SK-N-SH (cell line): ENCODE measurements at regions not wholly inside any gene's neighbourhood (a gene's known extent, or its start where the extent isn't known, plus 50 kb on each side); places are given as distances from the start of the nearest gene placed in this dataset.

ENCODE experiments used
- CTCF ChIA-PET: fragments of 300-600, 350-600 bp; formaldehyde crosslinking; extraction: SDS; loops from one replicate; lab custom pipeline; 2021; lab: Yijun Ruan, JAX
- POLR2A ChIA-PET: fragments of 350-600 bp; sonication (Branson Sonifier 250); formaldehyde crosslinking; extraction: SDS; loops from one replicate; lab custom pipeline; 2020; ENCODE audit warnings: antibody characterized with exemption, inconsistent platforms; lab: Yijun Ruan, JAX
- DNase-seq: peaks from one replicate; pipeline ENCODE4 v3.0.0; 2012
- H2AFZ ChIP-seq: fragments of 200-600 bp; sonication (generic); 2 replicates; pipeline ENCODE4 v1.8.1; 2016; ENCODE audit warnings: antibody characterized with exemption, mild to moderate bottlenecking, low read depth
- H3F3A ChIP-seq: fragments of 200-600 bp; sonication (generic); replicated peaks from 2 replicates; pipeline ENCODE3; 2016; ENCODE audit warnings: antibody characterized with exemption, mild to moderate bottlenecking; ENCODE audit not compliant: insufficient read depth
- H3K27ac ChIP-seq, 2 experiments: fragments of 200-500 bp in 1 of 2; fragments of 200-600 bp in 1 of 2; sonication (Bioruptor generic) in 1 of 2; sonication (generic), shearing (Covaris generic) in 1 of 2; 2 replicates each; pipeline versions ENCODE4 v1.5.1 to v1.6.1; 2014 to 2016; ENCODE audit warnings: low read depth in 2 of 2, inconsistent platforms in 1 of 2, low read length in 1 of 2, mild to moderate bottlenecking in 1 of 2, mixed read lengths in 1 of 2
- H3K27me3 ChIP-seq: fragments of 200-600 bp; sonication (generic), shearing (Covaris generic); 2 replicates; pipeline ENCODE4 v1.6.1; 2016; ENCODE audit warnings: mixed run types; ENCODE audit not compliant: insufficient read depth
- H3K36me3 ChIP-seq, 2 experiments: fragments of 200-500 bp in 1 of 2; fragments of 200-600 bp in 1 of 2; sonication (Bioruptor generic) in 1 of 2; sonication (generic) in 1 of 2; replicated peaks in 1 of 2; 2 replicates each; pipeline versions ENCODE3 to v1.5.1; 2014 to 2016; ENCODE audit warnings: low read length in 1 of 2, mild to moderate bottlenecking in 1 of 2; ENCODE audit not compliant: insufficient read depth in 2 of 2, control insufficient read depth in 1 of 2
- H3K4me1 ChIP-seq, 2 experiments: fragments of 200-500 bp in 1 of 2; fragments of 200-600 bp in 1 of 2; sonication (Bioruptor generic) in 1 of 2; sonication (generic), shearing (Covaris generic) in 1 of 2; 2 replicates each; pipeline versions ENCODE4 v1.5.1 to v1.6.1; 2014 to 2016; ENCODE audit warnings: low read depth in 1 of 2, low read length in 1 of 2, mixed run types in 1 of 2; ENCODE audit not compliant: insufficient read depth in 2 of 2, control insufficient read depth in 1 of 2
- H3K4me2 ChIP-seq: fragments of 200-600 bp; sonication (generic), shearing (Covaris generic); 2 replicates; pipeline ENCODE4 v1.6.1; 2017; ENCODE audit warnings: mixed run types
- H3K4me3 ChIP-seq, 2 experiments: fragments of 200-500 bp in 1 of 2; fragments of 200-600 bp in 1 of 2; sonication (Bioruptor generic) in 1 of 2; sonication (generic), shearing (Covaris generic) in 1 of 2; 2 replicates each; pipeline versions ENCODE4 v1.5.1 to v1.8.1; 2014 to 2016; ENCODE audit warnings: low read depth in 2 of 2, inconsistent platforms in 1 of 2, low read length in 1 of 2, mild to moderate bottlenecking in 1 of 2, mixed read lengths in 1 of 2, moderate library complexity in 1 of 2
- H3K79me2 ChIP-seq: fragments of 200-600 bp; sonication (generic); 2 replicates; pipeline ENCODE4 v1.8.1; 2017; ENCODE audit warnings: mild to moderate bottlenecking; ENCODE audit not compliant: insufficient read depth
- H3K9ac ChIP-seq: fragments of 200-600 bp; sonication (generic); 2 replicates; pipeline ENCODE4 v1.6.1; 2017; ENCODE audit warnings: mixed run types
- H3K9me2 ChIP-seq: fragments of 200-600 bp; sonication (generic); 2 replicates; pipeline ENCODE4 v1.6.1; 2017; ENCODE audit warnings: mixed run types
- H3K9me3 ChIP-seq: fragments of 200-600 bp; sonication (generic); 2 replicates; pipeline ENCODE4 v1.6.1; 2017; ENCODE audit warnings: mixed run types, mild to moderate bottlenecking, moderate library complexity
- H4K20me1 ChIP-seq: fragments of 200-600 bp; sonication (generic); 2 replicates; pipeline ENCODE4 v1.6.1; 2017; ENCODE audit warnings: mild to moderate bottlenecking, mixed run types; ENCODE audit not compliant: insufficient read depth
- CHD2 ChIP-seq: fragments of 150-350 bp; IDR thresholded peaks from 2 replicates; pipeline ENCODE4 v1.6.1; 2018; ENCODE audit warnings: low read length; ENCODE audit not compliant: partially characterized antibody
- EZH2phosphoT487 ChIP-seq: fragments of 200-600 bp; sonication (generic); IDR thresholded peaks from 2 replicates; pipeline ENCODE4 v1.6.1; 2017; ENCODE audit warnings: low read depth, mixed run types, mild to moderate bottlenecking, antibody characterized with exemption, moderate library complexity, borderline replicate concordance
- FOXM1 ChIP-seq: IDR thresholded peaks from 2 replicates; pipeline ENCODE4 v1.4.0; 2012; ENCODE audit warnings: low read depth, mild to moderate bottlenecking
- NFIC ChIP-seq: IDR thresholded peaks from 2 replicates; pipeline ENCODE4 v1.4.0; 2012; ENCODE audit warnings: borderline replicate concordance
- NRF1 ChIP-seq: IDR thresholded peaks from 2 replicates; pipeline ENCODE4 v1.6.1; 2012; ENCODE audit warnings: low read depth, mild to moderate bottlenecking, low read length
- POLR2AphosphoS5 ChIP-seq: IDR thresholded peaks from 2 replicates; pipeline ENCODE4 v1.6.1; 2012; ENCODE audit warnings: low read depth, low read length
- RAD21 ChIP-seq: IDR thresholded peaks from 2 replicates; pipeline ENCODE4 v1.6.1; 2012; ENCODE audit warnings: mild to moderate bottlenecking, low read length
- RCOR1 ChIP-seq: fragments of 150-350 bp; IDR thresholded peaks from 2 replicates; pipeline ENCODE4 v1.6.1; 2017; ENCODE audit warnings: antibody characterized with exemption, low read length
- RFX5 ChIP-seq: IDR thresholded peaks from 2 replicates; pipeline ENCODE4 v1.6.1; 2012; ENCODE audit warnings: mild to moderate bottlenecking, improper control_type of control experiment, low read length
- RXRA ChIP-seq: IDR thresholded peaks from 2 replicates; pipeline ENCODE4 v1.4.0; 2012; ENCODE audit warnings: low read depth, mild to moderate bottlenecking, borderline replicate concordance
- SIN3A ChIP-seq: IDR thresholded peaks from 2 replicates; pipeline ENCODE4 v1.6.1; 2012; ENCODE audit warnings: low read depth, mild to moderate bottlenecking, low read length, moderate library complexity, borderline replicate concordance
- TCF12 ChIP-seq: IDR thresholded peaks from 2 replicates; pipeline ENCODE4 v1.4.0; 2012
- USF2 ChIP-seq: fragments of 150-350 bp; IDR thresholded peaks from 2 replicates; pipeline ENCODE4 v1.6.1; 2017; ENCODE audit warnings: antibody characterized with exemption, low read length, low read depth, borderline replicate concordance
- YY1 ChIP-seq: IDR thresholded peaks from 2 replicates; pipeline ENCODE4 v1.4.0; 2012; ENCODE audit warnings: low read depth, mild to moderate bottlenecking
- WGBS: methylation state at CpG from one replicate; pipeline ENCODE4 v1.1.6; 2017; ENCODE audit warnings: low lambda C conversion rate; 5-methylcytosine and 5-hydroxymethylcytosine counted together
- TF ChIP-seq, protein P1 (sequence below): IDR thresholded peaks from 2 replicates; pipeline ENCODE4; 2012
- TF ChIP-seq, protein P2 (sequence below): fragments of 150-350 bp; IDR thresholded peaks from 2 replicates; pipeline ENCODE4 v1.6.1; 2016; ENCODE audit warnings: mild to moderate bottlenecking, low read depth, low read length
- TF ChIP-seq, protein P3 (sequence below): IDR thresholded peaks from 2 replicates; pipeline ENCODE4 v1.4.0; 2012; ENCODE audit warnings: low read depth

DNA sequence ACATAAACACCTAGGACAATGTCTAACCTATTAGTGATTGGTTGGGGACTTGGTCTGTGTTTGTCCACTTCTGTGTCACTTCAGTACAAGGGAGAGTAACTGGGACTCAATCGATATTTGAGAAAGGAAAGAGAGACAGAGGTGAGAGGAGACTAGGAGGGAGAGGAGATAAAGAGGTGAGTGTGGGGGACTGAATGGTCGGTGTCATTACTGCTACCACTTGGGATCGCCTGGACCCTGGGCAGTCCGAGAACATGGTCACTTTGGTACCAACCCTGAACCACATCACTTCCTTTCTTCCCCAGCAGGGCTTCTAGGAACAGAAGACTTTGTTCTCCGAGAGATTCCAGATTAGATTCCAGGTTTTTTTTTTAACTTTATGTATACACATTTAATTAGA is 63.7 kb downstream of the GPR6 start:
- Histone ChIP-seq H3K27me3 (no peaks in the 10 kb centered on the region), H3K36me3 (no peaks in the 10 kb centered on the region), H3K79me2 (no peaks in the 10 kb centered on the region), H3K4me3 (no peak overlapping the region), H2AFZ (no peak overlapping the region), H3K27ac (no peak overlapping the region), H4K20me1 (no peaks in the 10 kb centered on the region), H3K4me1 (no peaks in the 10 kb centered on the region), H3K9me3 (no peaks in the 10 kb centered on the region; the same call in 1 of the 2 replicates), H3K9ac (no peak overlapping the region), H3K4me2 (no peak overlapping the region), H3K9me2 (no peaks in the 10 kb centered on the region), H3F3A (no peaks in the 10 kb centered on the region)
- ChIA-PET CTCF (interaction anchor here (1.0 to 13.7 kb wide), 3 partner anchors 12 to 340 kb away, joined by 5 to 295 read pairs (median 29); no protein-coding TSS in a partner anchor), POLR2A (no interaction called here)
- DNase-seq, result no peak
- TF ChIP-seq POLR2AphosphoS5 (no peak), CHD2 (no peak), RCOR1 (no peak), SIN3A (no peak), NFIC (no peak), RXRA (no peak), USF2 (no peak), RFX5 (no peak)
- TF ChIP-seq, protein P1, sequence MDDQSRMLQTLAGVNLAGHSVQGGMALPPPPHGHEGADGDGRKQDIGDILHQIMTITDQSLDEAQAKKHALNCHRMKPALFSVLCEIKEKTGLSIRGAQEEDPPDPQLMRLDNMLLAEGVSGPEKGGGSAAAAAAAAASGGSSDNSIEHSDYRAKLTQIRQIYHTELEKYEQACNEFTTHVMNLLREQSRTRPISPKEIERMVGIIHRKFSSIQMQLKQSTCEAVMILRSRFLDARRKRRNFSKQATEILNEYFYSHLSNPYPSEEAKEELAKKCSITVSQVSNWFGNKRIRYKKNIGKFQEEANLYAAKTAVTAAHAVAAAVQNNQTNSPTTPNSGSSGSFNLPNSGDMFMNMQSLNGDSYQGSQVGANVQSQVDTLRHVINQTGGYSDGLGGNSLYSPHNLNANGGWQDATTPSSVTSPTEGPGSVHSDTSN, result no peak
- TF ChIP-seq, protein P2, sequence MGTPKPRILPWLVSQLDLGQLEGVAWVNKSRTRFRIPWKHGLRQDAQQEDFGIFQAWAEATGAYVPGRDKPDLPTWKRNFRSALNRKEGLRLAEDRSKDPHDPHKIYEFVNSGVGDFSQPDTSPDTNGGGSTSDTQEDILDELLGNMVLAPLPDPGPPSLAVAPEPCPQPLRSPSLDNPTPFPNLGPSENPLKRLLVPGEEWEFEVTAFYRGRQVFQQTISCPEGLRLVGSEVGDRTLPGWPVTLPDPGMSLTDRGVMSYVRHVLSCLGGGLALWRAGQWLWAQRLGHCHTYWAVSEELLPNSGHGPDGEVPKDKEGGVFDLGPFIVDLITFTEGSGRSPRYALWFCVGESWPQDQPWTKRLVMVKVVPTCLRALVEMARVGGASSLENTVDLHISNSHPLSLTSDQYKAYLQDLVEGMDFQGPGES, result no peak
- TF ChIP-seq, protein P3, sequence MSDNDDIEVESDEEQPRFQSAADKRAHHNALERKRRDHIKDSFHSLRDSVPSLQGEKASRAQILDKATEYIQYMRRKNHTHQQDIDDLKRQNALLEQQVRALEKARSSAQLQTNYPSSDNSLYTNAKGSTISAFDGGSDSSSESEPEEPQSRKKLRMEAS, result no peak
- WGBS, result 66% methylated on average over 5 of the region's 5 CpGs

DNA sequence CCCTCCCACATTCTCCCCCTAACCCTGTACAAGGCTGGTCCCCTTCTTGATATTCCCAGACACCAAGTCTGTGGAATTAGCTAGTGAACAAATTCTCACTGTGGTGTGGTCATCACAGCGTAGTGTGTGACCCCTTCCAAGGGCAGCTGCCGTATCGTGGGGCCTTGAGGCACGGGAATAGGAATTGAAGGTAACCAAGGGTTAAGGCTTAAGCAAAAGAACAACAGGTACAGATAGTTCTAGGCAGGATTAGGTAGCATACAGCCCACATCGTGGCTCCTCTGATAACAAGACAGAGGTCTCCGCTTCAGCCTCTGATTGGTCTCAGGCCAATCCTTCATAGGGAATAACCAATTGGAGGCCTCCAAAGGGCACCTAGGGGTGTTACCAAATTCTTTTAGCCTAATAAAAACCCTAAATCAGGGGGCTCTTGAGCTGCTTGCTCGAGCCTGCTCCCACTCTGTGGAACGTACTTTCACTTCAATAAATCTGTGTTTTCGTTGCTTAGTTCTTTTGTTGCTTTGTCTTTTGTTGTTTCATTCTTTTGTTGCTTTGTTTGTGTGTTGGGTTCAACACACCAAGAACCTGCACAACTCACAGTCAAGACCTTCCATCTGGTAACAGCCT is 64.7 kb downstream of the GPR6 start:
- Histone ChIP-seq H3K79me2 (no peaks in the 10 kb centered on the region), H3K4me1 (no peaks in the 10 kb centered on the region), H3K9me2 (no peaks in the 10 kb centered on the region), H3K27ac (no peak overlapping the region), H2AFZ (no peak overlapping the region), H3K4me3 (no peak overlapping the region), H3K27me3 (no peaks in the 10 kb centered on the region), H3F3A (no peaks in the 10 kb centered on the region), H3K9me3 (no peaks in the 10 kb centered on the region; the same call in 1 of the 2 replicates), H4K20me1 (no peaks in the 10 kb centered on the region), H3K36me3 (no peaks in the 10 kb centered on the region), H3K4me2 (no peak overlapping the region), H3K9ac (no peak overlapping the region)
- CTCF ChIA-PET, result interaction anchor here (1.2 to 13.7 kb wide), 4 partner anchors 23 to 349 kb away, joined by 3 to 295 read pairs (median 4); no protein-coding TSS in a partner anchor
- POLR2A ChIA-PET, result no interaction called here
- 55% methylated on average over 9 of the region's 9 CpGs for WGBS
- TF ChIP-seq, protein P1, result no peak
- TF ChIP-seq NFIC (no peak), RXRA (no peak), RAD21 (no peak), YY1 (no peak), TCF12 (no peak), NRF1 (no peak), EZH2phosphoT487 (no peak), RFX5 (no peak), FOXM1 (no peak)
- no peak for DNase-seq
